Calu3 (cell line): ENCODE measurements at regions not wholly inside any gene's neighbourhood (a gene's known extent, or its start where the extent isn't known, plus 50 kb on each side); places are given as distances from the start of the nearest gene placed in this dataset.

Experiments used
- BruUV-seq: library from RNA; stranded (reverse); fragments of 400-500 nt; replicated peaks from 2 replicates; lab custom pipeline; 2021; lab: Mats Ljungman, UMichigan
- CTCF ChIA-PET: fragments of 300-600 bp; sonication (Branson Sonifier 250); formaldehyde crosslinking; loops from one replicate; lab custom pipeline; 2022; ENCODE audit warnings: antibody characterized with exemption; lab: Charles Lee
- DNase-seq: peaks from one replicate; pipeline ENCODE4 v3.0.0; 2022
- H3K27ac Mint-ChIP-seq: one replicate; pipeline ENCODE4 v1.8.0; 2022; ENCODE audit warnings: mixed read lengths; ENCODE audit not compliant: unreplicated experiment
- H3K27me3 Mint-ChIP-seq: one replicate; pipeline ENCODE4 v1.8.0; 2022; ENCODE audit warnings: mixed read lengths; ENCODE audit not compliant: unreplicated experiment
- H3K36me3 Mint-ChIP-seq: one replicate; pipeline ENCODE4 v1.8.0; 2022; ENCODE audit warnings: mild to moderate bottlenecking, moderate library complexity, mixed read lengths; ENCODE audit not compliant: insufficient read depth, unreplicated experiment
- H3K4me1 Mint-ChIP-seq: one replicate; pipeline ENCODE4 v1.8.0; 2022; ENCODE audit warnings: mild to moderate bottlenecking, low read depth, mixed read lengths; ENCODE audit not compliant: unreplicated experiment
- H3K4me3 Mint-ChIP-seq: one replicate; pipeline ENCODE4 v1.8.0; 2022; ENCODE audit warnings: mild to moderate bottlenecking, low read depth, moderate library complexity, mixed read lengths; ENCODE audit not compliant: unreplicated experiment
- H3K9me3 Mint-ChIP-seq: one replicate; pipeline ENCODE4 v1.8.0; 2022; ENCODE audit warnings: low read depth, mixed read lengths; ENCODE audit not compliant: unreplicated experiment
- CTCF ChIP-seq: fragments of 200-600 bp; IDR thresholded peaks from one replicate; pipeline ENCODE4 v1.8.0; 2022; ENCODE audit warnings: antibody characterized with exemption; ENCODE audit not compliant: unreplicated experiment
- intact Hi-C: fragments of 100-400 bp; cut with micrococcal nuclease; formaldehyde crosslinking; loops from one replicate; pipeline ENCODE4 v1.10.0; 2022; ENCODE audit not compliant: unreplicated experiment

DNA sequence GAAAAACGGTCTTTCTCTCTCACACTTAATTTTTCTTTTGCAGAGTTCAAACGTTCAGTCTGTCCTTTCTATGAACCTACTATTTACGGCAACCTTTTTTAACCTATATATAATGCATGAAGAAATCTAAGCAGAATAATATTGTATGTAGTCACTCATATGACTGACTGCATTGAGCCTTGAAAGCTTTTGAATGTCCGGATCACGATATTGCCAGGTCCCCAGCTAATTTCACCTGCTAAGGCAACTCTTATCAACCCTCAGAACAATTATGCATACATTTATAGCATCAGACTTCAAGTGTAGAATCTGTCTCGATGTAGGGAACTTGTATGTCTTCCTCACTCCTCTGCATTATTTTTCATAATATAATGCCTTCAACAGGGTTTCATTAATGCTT, 1083.8 kb upstream of the KLHL29 start:
- H3K4me3 Mint-ChIP-seq = no peak overlapping the region
- no peaks in the 10 kb centered on the region for H3K4me1 Mint-ChIP-seq
- H3K27ac Mint-ChIP-seq = no peak overlapping the region
- H3K36me3 Mint-ChIP-seq = no peaks in the 10 kb centered on the region
- peaks cover 6% of the 10 kb centered on the region for H3K9me3 Mint-ChIP-seq
- intact Hi-C loops = no loop called here
- H3K27me3 Mint-ChIP-seq = no peaks in the 10 kb centered on the region
- CTCF ChIA-PET = no interaction called here
- BruUV-seq = no TSS peak
- no peak for TF ChIP-seq CTCF
- DNase-seq = no peak

DNA sequence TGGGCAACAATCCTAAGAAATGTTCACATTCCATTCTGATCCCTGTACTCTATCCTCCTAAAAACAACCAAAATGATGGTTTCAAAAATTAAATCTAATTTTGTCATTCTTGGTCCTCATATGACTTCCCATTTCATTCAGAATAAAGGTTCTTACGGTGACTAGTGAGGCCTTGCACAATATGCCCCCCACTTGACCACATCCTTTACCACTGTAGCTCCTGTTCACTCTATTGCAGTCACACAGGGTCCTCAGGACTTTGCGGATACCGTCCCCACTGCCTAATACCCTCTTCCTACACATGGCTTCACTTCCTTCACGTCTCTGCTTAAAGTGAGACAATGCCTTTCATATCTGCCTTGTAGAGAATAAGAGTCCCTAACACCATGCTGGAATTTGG, 1058.7 kb upstream of the KLHL29 start:
- Mint-ChIP-seq H3K9me3 (peaks cover 6% of the 10 kb centered on the region), H3K4me3 (no peak overlapping the region), H3K27ac (no peak overlapping the region), H3K36me3 (no peaks in the 10 kb centered on the region), H3K27me3 (no peaks in the 10 kb centered on the region), H3K4me1 (no peaks in the 10 kb centered on the region)
- intact Hi-C loops = no loop called here
- BruUV-seq = no TSS peak
- CTCF ChIA-PET = no interaction called here
- TF ChIP-seq CTCF = no peak
- DNase-seq = no peak

DNA sequence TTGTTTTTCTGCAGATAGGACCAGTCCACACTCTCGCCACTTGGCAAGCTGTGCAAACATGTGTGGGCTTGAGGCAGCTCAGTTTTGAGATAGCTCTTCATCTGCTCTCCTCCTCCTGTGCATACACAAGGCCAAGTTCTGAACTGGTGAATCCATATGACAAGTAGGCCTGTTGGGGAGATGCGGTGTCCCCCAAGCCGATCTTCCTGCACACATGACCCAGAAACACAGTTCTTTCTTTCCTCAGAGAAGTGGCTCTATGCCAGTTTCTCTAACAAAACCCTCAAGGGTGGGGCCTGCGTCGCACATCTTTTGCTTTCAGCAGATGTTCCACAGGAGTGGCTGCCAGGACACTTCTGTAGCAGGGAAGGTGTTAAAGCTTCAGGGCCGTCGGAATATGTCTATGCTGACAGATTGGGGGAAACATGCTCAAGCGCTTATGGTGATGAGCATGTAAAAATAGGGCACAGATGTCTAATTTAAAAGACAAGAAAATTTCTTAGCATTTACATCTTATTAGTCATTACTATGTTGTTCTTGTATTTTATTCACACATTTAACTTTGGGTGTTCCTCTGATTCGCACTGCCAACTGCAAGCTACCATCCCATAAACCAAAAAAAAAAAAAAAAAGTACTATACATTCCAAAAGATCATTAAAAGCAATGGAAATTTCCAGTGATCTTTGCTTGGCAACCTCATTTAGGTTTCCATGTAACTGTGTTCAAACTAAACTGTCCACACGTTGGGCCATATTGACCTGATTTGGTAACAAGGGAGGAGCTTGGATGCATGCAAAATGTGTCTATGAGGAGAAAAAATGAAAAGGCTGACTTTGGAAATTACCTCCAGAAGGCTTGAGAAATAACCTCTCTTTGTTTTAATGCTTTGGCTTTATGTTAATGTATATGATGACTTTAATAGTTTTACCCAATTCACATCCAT, 1055.5 kb upstream of the KLHL29 start:
- no peak for TF ChIP-seq CTCF
- Mint-ChIP-seq H3K27me3 (no peaks in the 10 kb centered on the region), H3K9me3 (peaks cover 6% of the 10 kb centered on the region), H3K4me3 (no peak overlapping the region), H3K4me1 (no peaks in the 10 kb centered on the region), H3K27ac (no peak overlapping the region), H3K36me3 (no peaks in the 10 kb centered on the region)
- DNase-seq = no peak
- no TSS peak for BruUV-seq
- intact Hi-C loops = no loop called here
- CTCF ChIA-PET = interaction anchor here (0.6 kb wide), 1 partner anchor 733 kb away, joined by 3 read pairs; no protein-coding TSS in a partner anchor

- intact Hi-C loops = no loop called here
- no peaks in the 10 kb centered on the region for H3K4me1 Mint-ChIP-seq
- no peak for TF ChIP-seq CTCF
- H3K36me3 Mint-ChIP-seq = no peaks in the 10 kb centered on the region
- H3K27ac Mint-ChIP-seq = no peak overlapping the region
- H3K27me3 Mint-ChIP-seq = no peaks in the 10 kb centered on the region
- peaks cover 4% of the 10 kb centered on the region for H3K9me3 Mint-ChIP-seq
- no peak overlapping the region for H3K4me3 Mint-ChIP-seq
- DNase-seq = no peak
- CTCF ChIA-PET = no interaction called here
- no TSS peak for BruUV-seq
These were observed 1048.6 kb upstream of the KLHL29 start for GRCh38 chr2:22336414-22336813.
